MG63 (cell line): ENCODE measurements at regions not wholly inside any gene's neighbourhood (a gene's known extent, or its start where the extent isn't known, plus 50 kb on each side); places are given as distances from the start of the nearest gene placed in this dataset.

Experiments
- DNase-seq: peaks from one replicate; pipeline ENCODE4 v3.0.0-alpha.2; 2020
- H3K27me3 ChIP-seq: fragments of 250-450 bp; sonication (Bioruptor Pico); 2 replicates; pipeline ENCODE4 v1.5.1; 2020; ENCODE audit warnings: mild to moderate bottlenecking, moderate library complexity
- H3K36me3 ChIP-seq: fragments of 250-450 bp; sonication (Bioruptor Pico); 2 replicates; pipeline ENCODE4 v1.5.1; 2020; ENCODE audit warnings: mild to moderate bottlenecking, moderate library complexity
- H3K4me3 ChIP-seq: fragments of 250-450 bp; sonication (Bioruptor Pico); 2 replicates; pipeline ENCODE4 v1.5.1; 2020; ENCODE audit warnings: mild to moderate bottlenecking, moderate library complexity
- H3K9me3 ChIP-seq: fragments of 250-450 bp; sonication (Bioruptor Pico); 2 replicates; pipeline ENCODE4 v1.5.1; 2020; ENCODE audit warnings: mild to moderate bottlenecking, moderate library complexity

- Histone ChIP-seq H3K9me3 (no peaks in the 10 kb centered on the region), H3K36me3 (no peaks in the 10 kb centered on the region), H3K4me3 (no peak overlapping the region), H3K27me3 (no peaks in the 10 kb centered on the region)
- no peak for DNase-seq
Measured at GRCh38 chr6:22380236-22380635, 83.4 kb upstream of the PRL start.

GRCh38 chr6:22381845-22382544, 85.2 kb upstream of the PRL start:
- Histone ChIP-seq H3K9me3 (no peaks in the 10 kb centered on the region), H3K27me3 (no peaks in the 10 kb centered on the region), H3K4me3 (no peak overlapping the region), H3K36me3 (no peaks in the 10 kb centered on the region)
- no peak for DNase-seq

- H3K9me3 ChIP-seq, result no peaks in the 10 kb centered on the region
- no peaks in the 10 kb centered on the region for H3K27me3 ChIP-seq
- DNase-seq, result no peak
- H3K4me3 ChIP-seq, result no peak overlapping the region
- H3K36me3 ChIP-seq, result no peaks in the 10 kb centered on the region
Measured at GRCh38 chr6:22383016-22383415, 86.2 kb upstream of the PRL start.

GRCh38 chr6:22392711-22393110, 95.9 kb upstream of the PRL start:
- Histone ChIP-seq H3K27me3 (no peaks in the 10 kb centered on the region), H3K36me3 (no peaks in the 10 kb centered on the region), H3K4me3 (no peak overlapping the region), H3K9me3 (no peaks in the 10 kb centered on the region)
- DNase-seq, result peak; percentile 39

- Histone ChIP-seq H3K36me3 (no peaks in the 10 kb centered on the region), H3K27me3 (no peaks in the 10 kb centered on the region), H3K9me3 (no peaks in the 10 kb centered on the region), H3K4me3 (no peak overlapping the region)
- no peak for DNase-seq
Measured at GRCh38 chr6:22394691-22395090, 97.9 kb upstream of the PRL start.

- Histone ChIP-seq H3K4me3 (no peak overlapping the region), H3K9me3 (no peaks in the 10 kb centered on the region), H3K36me3 (no peaks in the 10 kb centered on the region), H3K27me3 (no peaks in the 10 kb centered on the region)
- DNase-seq, result peak; percentile 42
Measured at GRCh38 chr6:22399693-22400092, 102.9 kb upstream of the PRL start.

- H3K9me3 ChIP-seq, result no peaks in the 10 kb centered on the region
- no peak overlapping the region for H3K4me3 ChIP-seq
- H3K36me3 ChIP-seq, result no peaks in the 10 kb centered on the region
- no peaks in the 10 kb centered on the region for H3K27me3 ChIP-seq
- DNase-seq, result no peak
Measured at GRCh38 chr6:22401206-22401605, 104.4 kb upstream of the PRL start.

- Histone ChIP-seq H3K9me3 (no peaks in the 10 kb centered on the region), H3K27me3 (no peaks in the 10 kb centered on the region), H3K4me3 (no peak overlapping the region), H3K36me3 (no peaks in the 10 kb centered on the region)
- no peak for DNase-seq
Measured at GRCh38 chr6:22401932-22402331, 105.1 kb upstream of the PRL start.

- Histone ChIP-seq H3K36me3 (no peaks in the 10 kb centered on the region), H3K9me3 (no peaks in the 10 kb centered on the region), H3K4me3 (no peak overlapping the region), H3K27me3 (no peaks in the 10 kb centered on the region)
- no peak for DNase-seq
Measured at GRCh38 chr6:22409486-22409885, 112.7 kb upstream of the PRL start.

GRCh38 chr6:22411376-22412105, 114.7 kb upstream of the PRL start:
- no peaks in the 10 kb centered on the region for H3K36me3 ChIP-seq
- DNase-seq, result no peak
- no peak overlapping the region for H3K4me3 ChIP-seq
- H3K27me3 ChIP-seq, result no peaks in the 10 kb centered on the region
- H3K9me3 ChIP-seq, result no peaks in the 10 kb centered on the region

GRCh38 chr6:22412994-22413393, 116.2 kb upstream of the PRL start:
- no peak for DNase-seq
- Histone ChIP-seq H3K27me3 (no peaks in the 10 kb centered on the region), H3K4me3 (no peak overlapping the region), H3K9me3 (no peaks in the 10 kb centered on the region), H3K36me3 (no peaks in the 10 kb centered on the region)

- Histone ChIP-seq H3K36me3 (no peaks in the 10 kb centered on the region), H3K9me3 (0 out of 2 replicates have a peak, but pooled peaks cover 2% of the 10 kb centered on the region), H3K27me3 (no peaks in the 10 kb centered on the region), H3K4me3 (no peak overlapping the region)
- DNase-seq, result no peak
Measured at GRCh38 chr6:22413681-22414311, 117.0 kb upstream of the PRL start.

GRCh38 chr6:22418714-22419113, 121.9 kb upstream of the PRL start:
- Histone ChIP-seq H3K36me3 (no peaks in the 10 kb centered on the region), H3K9me3 (peaks cover 3% of the 10 kb centered on the region; the same call in 1 of the 2 replicates), H3K4me3 (no peak overlapping the region), H3K27me3 (no peaks in the 10 kb centered on the region)
- no peak for DNase-seq

- Histone ChIP-seq H3K4me3 (no peak overlapping the region), H3K36me3 (no peaks in the 10 kb centered on the region), H3K9me3 (peaks cover 3% of the 10 kb centered on the region; the same call in 1 of the 2 replicates), H3K27me3 (no peaks in the 10 kb centered on the region)
- DNase-seq, result no peak
Measured at GRCh38 chr6:22421198-22421597, 124.4 kb upstream of the PRL start.

- Histone ChIP-seq H3K4me3 (no peak overlapping the region), H3K9me3 (peaks cover 2% of the 10 kb centered on the region; the same call in 1 of the 2 replicates), H3K36me3 (no peaks in the 10 kb centered on the region), H3K27me3 (no peaks in the 10 kb centered on the region)
- DNase-seq, result no peak
Measured at GRCh38 chr6:22424196-22424595, 127.4 kb upstream of the PRL start.

- H3K36me3 ChIP-seq, result no peaks in the 10 kb centered on the region
- DNase-seq, result no peak
- no peaks in the 10 kb centered on the region for H3K27me3 ChIP-seq
- H3K9me3 ChIP-seq, result no peaks in the 10 kb centered on the region
- no peak overlapping the region for H3K4me3 ChIP-seq
Measured at GRCh38 chr6:22432060-22432459, 135.2 kb upstream of the PRL start.

- Histone ChIP-seq H3K27me3 (no peaks in the 10 kb centered on the region), H3K9me3 (no peaks in the 10 kb centered on the region)
- DNase-seq, result no peak
Measured at GRCh38 chr6:22433745-22434144, 135.6 kb upstream of the HDGFL1 start.

GRCh38 chr6:22435151-22435550, 134.2 kb upstream of the HDGFL1 start:
- no peaks in the 10 kb centered on the region for H3K9me3 ChIP-seq
- no peak overlapping the region for H3K4me3 ChIP-seq
- no peak for DNase-seq
- no peaks in the 10 kb centered on the region for H3K27me3 ChIP-seq
- H3K36me3 ChIP-seq, result no peaks in the 10 kb centered on the region

More at GRCh38 chr6:22433745-22434144, 135.6 kb upstream of the HDGFL1 start:
- no peak overlapping the region for H3K4me3 ChIP-seq
- no peaks in the 10 kb centered on the region for H3K36me3 ChIP-seq
